ENCODE measurements at regions not wholly inside any gene's neighbourhood (a gene's known extent, or its start where the extent isn't known, plus 50 kb on each side); places are given as distances from the start of the nearest gene placed in this dataset.

DNA sequence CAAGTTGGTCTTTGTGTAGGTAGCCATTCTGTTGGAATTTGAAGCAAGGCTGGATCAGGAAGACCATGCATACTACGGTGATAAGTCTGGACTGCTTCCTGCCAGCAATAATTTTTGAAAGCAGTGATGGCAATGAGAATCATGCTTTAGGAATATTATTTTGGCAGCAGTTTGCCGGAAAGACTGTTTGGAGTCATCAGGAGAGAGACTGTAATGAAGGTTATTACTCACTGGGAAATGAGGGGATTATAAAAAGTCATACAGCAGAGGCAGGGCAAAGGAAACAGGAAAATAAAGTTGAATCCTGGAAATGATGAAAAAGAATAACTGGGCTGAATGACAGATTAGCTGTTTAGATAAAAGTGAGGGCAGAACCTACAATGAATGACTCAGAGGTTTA is 1136.8 kb upstream of the AUTS2 start:
- WGBS, 3 donors = 7 to 15% (median 12%) methylated on average over 2 of the region's 2 CpGs
- no peaks in the 10 kb centered on the region for H3K36me3 ChIP-seq (ENCODE audit: control insufficient read depth in 3 of 3, insufficient read depth in 2 of 3, low read depth in 1 of 3, low read length in 3 of 3)
- no peak for FAIRE-seq
- no peak overlapping the region for H3K4me3 ChIP-seq (ENCODE audit: low read depth in 1 of 3, low read length in 3 of 3)
- H3K4me1 ChIP-seq (ENCODE audit: control insufficient read depth in 3 of 3, insufficient read depth in 2 of 3, low read depth in 1 of 3, low read length in 2 of 3) = no peaks in the 10 kb centered on the region
- H3K27me3 ChIP-seq (ENCODE audit: control insufficient read depth in 3 of 3, insufficient read depth in 3 of 3, low read length in 3 of 3) = no peaks in the 10 kb centered on the region
- DNase-seq = no peak
- no peaks in the 10 kb centered on the region for H3K9me3 ChIP-seq (ENCODE audit: control insufficient read depth in 2 of 2, insufficient read depth in 1 of 2, low read depth in 1 of 2, low read length in 1 of 2)
- no peak overlapping the region for H3K27ac ChIP-seq (ENCODE audit: low read depth in 1 of 3, low read length in 2 of 3)

DNA sequence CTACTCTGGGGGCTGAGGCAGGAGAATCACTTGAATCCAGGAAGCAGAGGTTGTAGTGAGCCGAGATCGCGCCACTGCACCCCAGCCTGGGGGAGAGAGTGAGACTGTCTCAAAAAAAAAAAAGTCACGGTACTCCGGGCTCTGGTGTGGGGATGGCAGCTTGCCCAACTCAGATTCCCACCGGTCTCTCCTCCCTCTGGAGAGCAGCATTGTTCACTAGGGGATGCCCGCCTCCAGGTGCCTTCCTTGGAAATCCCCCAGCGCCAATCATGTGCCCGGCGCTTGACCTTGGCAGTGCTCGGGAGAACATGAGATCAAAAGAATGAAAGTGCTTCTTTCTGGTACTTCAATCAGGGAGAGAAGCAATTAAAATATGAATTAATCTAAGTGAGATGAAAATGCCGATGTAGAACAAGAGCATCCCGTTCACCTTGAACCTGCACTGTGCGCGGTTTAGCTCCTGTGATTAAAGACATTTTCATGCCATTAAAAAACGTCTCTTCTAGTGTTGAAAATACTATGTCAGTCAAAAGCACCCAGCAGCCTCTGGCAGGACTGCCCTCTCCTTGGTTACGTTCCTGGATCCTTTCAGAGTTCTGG is 1127.3 kb upstream of the AUTS2 start:
- Histone ChIP-seq H3K4me3 (ENCODE audit: low read depth in 1 of 3, low read length in 3 of 3) (no peak overlapping the region), H3K4me1 (ENCODE audit: control insufficient read depth in 3 of 3, insufficient read depth in 2 of 3, low read depth in 1 of 3, low read length in 2 of 3) (no peaks in the 10 kb centered on the region), H3K9me3 (ENCODE audit: control insufficient read depth in 2 of 2, insufficient read depth in 1 of 2, low read depth in 1 of 2, low read length in 1 of 2) (no peaks in the 10 kb centered on the region), H3K27ac (ENCODE audit: low read depth in 1 of 3, low read length in 2 of 3) (no peak overlapping the region), H3K36me3 (ENCODE audit: control insufficient read depth in 3 of 3, insufficient read depth in 2 of 3, low read depth in 1 of 3, low read length in 3 of 3) (no peaks in the 10 kb centered on the region), H3K27me3 (ENCODE audit: control insufficient read depth in 3 of 3, insufficient read depth in 3 of 3, low read length in 3 of 3) (no peaks in the 10 kb centered on the region)
- WGBS, 3 donors = 58 to 77% (median 64%) methylated on average over 17 of the region's 17 CpGs
- no peak for FAIRE-seq
- DNase-seq = no peak

DNA sequence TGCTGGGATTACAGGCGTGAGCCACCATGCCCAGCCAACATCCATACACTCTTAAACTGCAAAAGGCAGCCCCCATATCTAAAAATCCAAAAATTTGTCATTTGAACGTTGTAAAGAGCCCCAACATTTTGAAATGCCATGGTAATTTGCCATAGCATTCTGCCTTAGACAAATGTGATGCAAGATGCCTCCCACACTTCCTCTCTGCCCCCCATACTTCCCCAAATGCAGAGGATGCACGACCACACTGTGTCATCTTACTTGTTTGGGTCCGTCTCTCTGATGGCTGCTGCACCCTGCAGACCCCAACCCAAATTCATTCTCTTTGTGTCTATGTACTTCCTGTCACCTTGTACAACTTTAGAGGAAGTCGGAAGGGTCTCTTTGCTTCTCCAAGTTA is 1125.6 kb upstream of the AUTS2 start:
- no peaks in the 10 kb centered on the region for H3K36me3 ChIP-seq (ENCODE audit: control insufficient read depth in 3 of 3, insufficient read depth in 2 of 3, low read depth in 1 of 3, low read length in 3 of 3)
- H3K4me3 ChIP-seq (ENCODE audit: low read depth in 1 of 3, low read length in 3 of 3) = no peak overlapping the region
- H3K27me3 ChIP-seq (ENCODE audit: control insufficient read depth in 3 of 3, insufficient read depth in 3 of 3, low read length in 3 of 3) = no peaks in the 10 kb centered on the region
- 59 to 71% (median 67%) methylated on average over 5 of the region's 5 CpGs for WGBS, 3 donors
- H3K9me3 ChIP-seq (ENCODE audit: control insufficient read depth in 2 of 2, insufficient read depth in 1 of 2, low read depth in 1 of 2, low read length in 1 of 2) = no peaks in the 10 kb centered on the region
- no peaks in the 10 kb centered on the region for H3K4me1 ChIP-seq (ENCODE audit: control insufficient read depth in 3 of 3, insufficient read depth in 2 of 3, low read depth in 1 of 3, low read length in 2 of 3)
- H3K27ac ChIP-seq (ENCODE audit: low read depth in 1 of 3, low read length in 2 of 3) = no peak overlapping the region
- FAIRE-seq = no peak
- no peak for DNase-seq

DNA sequence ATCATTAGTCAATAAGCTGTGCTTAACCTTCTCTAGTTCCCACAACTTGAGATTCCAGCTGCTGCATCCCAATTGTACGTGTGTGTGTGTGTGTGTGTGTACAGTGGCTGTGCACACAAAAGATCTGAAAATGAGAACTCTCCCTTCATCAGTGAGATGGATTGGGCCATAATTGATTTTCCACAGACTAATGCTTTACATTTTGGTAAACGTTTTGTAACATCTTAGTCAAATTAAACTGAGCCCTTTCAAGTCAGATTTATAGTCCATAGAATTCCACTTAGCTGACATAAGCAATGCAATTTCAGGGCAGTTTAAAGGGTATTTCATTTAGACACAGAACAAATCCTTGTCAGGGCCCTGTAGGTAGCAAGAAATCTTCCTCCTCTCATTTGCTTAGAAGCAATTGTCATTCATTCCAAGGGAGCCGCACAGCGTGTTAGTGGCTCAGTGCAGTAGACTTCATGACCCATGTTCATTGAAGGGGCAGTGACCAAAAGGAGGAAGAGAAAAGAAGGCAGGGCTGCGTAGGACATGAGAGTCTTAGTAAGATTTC is 1123.5 kb upstream of the AUTS2 start:
- Histone ChIP-seq H3K4me1 (ENCODE audit: control insufficient read depth in 3 of 3, insufficient read depth in 2 of 3, low read depth in 1 of 3, low read length in 2 of 3) (no peaks in the 10 kb centered on the region), H3K9me3 (ENCODE audit: control insufficient read depth in 2 of 2, insufficient read depth in 1 of 2, low read depth in 1 of 2, low read length in 1 of 2) (no peaks in the 10 kb centered on the region), H3K36me3 (ENCODE audit: control insufficient read depth in 3 of 3, insufficient read depth in 2 of 3, low read depth in 1 of 3, low read length in 3 of 3) (no peaks in the 10 kb centered on the region), H3K27me3 (ENCODE audit: control insufficient read depth in 3 of 3, insufficient read depth in 3 of 3, low read length in 3 of 3) (no peaks in the 10 kb centered on the region), H3K27ac (ENCODE audit: low read depth in 1 of 3, low read length in 2 of 3) (no peak overlapping the region), H3K4me3 (ENCODE audit: low read depth in 1 of 3, low read length in 3 of 3) (no peak overlapping the region)
- DNase-seq (no peak), FAIRE-seq (no peak)
- 51 to 67% (median 61%) methylated on average over 5 of the region's 5 CpGs for whole genome bisulfite sequencing, 3 donors

DNA sequence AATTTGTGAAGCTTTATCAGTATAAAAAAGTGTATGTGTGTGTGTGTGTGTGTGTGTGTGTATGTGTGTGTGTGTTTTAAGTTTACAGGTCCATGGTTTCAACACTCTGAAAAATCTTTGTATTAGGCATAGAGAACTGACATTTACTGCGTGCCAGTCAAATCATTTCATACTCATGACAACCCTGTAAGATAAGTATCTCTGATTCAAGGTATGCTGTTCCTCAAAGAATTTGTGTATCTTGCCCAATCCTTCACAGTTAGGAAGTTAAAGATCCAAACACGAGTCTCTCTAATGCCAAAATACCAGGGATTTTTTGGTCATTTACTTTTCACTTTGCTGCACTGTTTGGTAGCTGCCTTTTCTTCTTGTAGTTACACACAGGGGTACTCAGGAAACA is 1121.3 kb upstream of the AUTS2 start:
- H3K9me3 ChIP-seq (ENCODE audit: control insufficient read depth in 2 of 2, insufficient read depth in 1 of 2, low read depth in 1 of 2, low read length in 1 of 2) = no peaks in the 10 kb centered on the region
- H3K4me1 ChIP-seq (ENCODE audit: control insufficient read depth in 3 of 3, insufficient read depth in 2 of 3, low read depth in 1 of 3, low read length in 2 of 3) = no peaks in the 10 kb centered on the region
- H3K4me3 ChIP-seq (ENCODE audit: low read depth in 1 of 3, low read length in 3 of 3) = no peak overlapping the region
- H3K27me3 ChIP-seq (ENCODE audit: control insufficient read depth in 3 of 3, insufficient read depth in 3 of 3, low read length in 3 of 3) = no peaks in the 10 kb centered on the region
- DNase-seq (no peak), FAIRE-seq (no peak)
- H3K27ac ChIP-seq (ENCODE audit: low read depth in 1 of 3, low read length in 2 of 3) = no peak overlapping the region
- no peaks in the 10 kb centered on the region for H3K36me3 ChIP-seq (ENCODE audit: control insufficient read depth in 3 of 3, insufficient read depth in 2 of 3, low read depth in 1 of 3, low read length in 3 of 3)
- 70 to 76% (median 71%) methylated on average over 2 of the region's 2 CpGs for WGBS, 3 donors

DNA sequence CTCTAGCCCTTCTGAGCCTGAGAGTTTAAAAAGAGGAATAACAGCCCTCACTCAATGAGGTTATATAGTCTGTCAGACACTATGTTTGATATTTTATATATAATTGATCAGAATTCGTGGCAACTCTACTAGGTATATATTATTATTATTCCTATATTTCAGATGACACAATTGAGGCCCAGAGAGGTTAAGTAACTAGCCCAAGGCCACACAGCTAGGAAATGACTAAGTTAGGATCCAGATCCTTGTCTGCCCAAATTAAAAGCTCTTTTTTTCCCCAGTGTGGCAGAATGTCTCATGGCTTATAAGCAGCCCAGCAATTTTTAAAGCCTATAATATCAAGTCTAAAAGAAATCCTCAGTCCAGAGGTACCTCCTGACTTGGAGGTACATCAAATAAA is 1119.9 kb upstream of the AUTS2 start:
- WGBS, 3 donors = 19 to 61% (median 35%) methylated on average over 1 of the region's 1 CpG
- Histone ChIP-seq H3K36me3 (ENCODE audit: control insufficient read depth in 3 of 3, insufficient read depth in 2 of 3, low read depth in 1 of 3, low read length in 3 of 3) (no peaks in the 10 kb centered on the region), H3K27ac (ENCODE audit: low read depth in 1 of 3, low read length in 2 of 3) (no peak overlapping the region), H3K4me3 (ENCODE audit: low read depth in 1 of 3, low read length in 3 of 3) (no peak overlapping the region), H3K4me1 (ENCODE audit: control insufficient read depth in 3 of 3, insufficient read depth in 2 of 3, low read depth in 1 of 3, low read length in 2 of 3) (no peaks in the 10 kb centered on the region), H3K27me3 (ENCODE audit: control insufficient read depth in 3 of 3, insufficient read depth in 3 of 3, low read length in 3 of 3) (no peaks in the 10 kb centered on the region), H3K9me3 (ENCODE audit: control insufficient read depth in 2 of 2, insufficient read depth in 1 of 2, low read depth in 1 of 2, low read length in 1 of 2) (no peaks in the 10 kb centered on the region)
- FAIRE-seq (no peak), DNase-seq (no peak)

DNA sequence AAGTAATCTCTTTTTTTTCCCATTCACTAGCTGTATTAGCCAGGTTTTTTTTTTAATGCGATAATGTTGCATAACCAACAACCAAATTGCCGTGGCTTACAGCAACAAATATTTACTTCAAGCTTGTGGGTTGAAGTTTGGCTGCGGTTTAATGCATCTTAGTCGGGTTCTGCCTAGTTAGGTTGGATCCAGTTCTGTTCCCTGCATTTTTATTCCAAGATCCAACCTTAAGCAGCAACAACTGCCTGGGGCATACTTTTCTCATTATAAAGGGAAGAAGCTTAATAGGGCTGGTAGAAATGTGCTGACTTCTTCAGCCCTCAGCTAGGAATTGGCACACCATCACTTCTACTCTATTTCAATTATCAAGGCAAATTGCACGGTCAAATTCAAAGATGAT is 1115.5 kb upstream of the AUTS2 start:
- FAIRE-seq = no peak
- Histone ChIP-seq H3K4me3 (ENCODE audit: low read depth in 1 of 3, low read length in 3 of 3) (no peak overlapping the region), H3K9me3 (ENCODE audit: control insufficient read depth in 2 of 2, insufficient read depth in 1 of 2, low read depth in 1 of 2, low read length in 1 of 2) (no peaks in the 10 kb centered on the region), H3K27me3 (ENCODE audit: control insufficient read depth in 3 of 3, insufficient read depth in 3 of 3, low read length in 3 of 3) (no peaks in the 10 kb centered on the region), H3K4me1 (ENCODE audit: control insufficient read depth in 3 of 3, insufficient read depth in 2 of 3, low read depth in 1 of 3, low read length in 2 of 3) (no peaks in the 10 kb centered on the region), H3K27ac (ENCODE audit: low read depth in 1 of 3, low read length in 2 of 3) (no peak overlapping the region), H3K36me3 (ENCODE audit: control insufficient read depth in 3 of 3, insufficient read depth in 2 of 3, low read depth in 1 of 3, low read length in 3 of 3) (no peaks in the 10 kb centered on the region)
- 79 to 88% (median 86%) methylated on average over 5 of the region's 5 CpGs for WGBS, 3 donors
- DNase-seq = no peak

DNA sequence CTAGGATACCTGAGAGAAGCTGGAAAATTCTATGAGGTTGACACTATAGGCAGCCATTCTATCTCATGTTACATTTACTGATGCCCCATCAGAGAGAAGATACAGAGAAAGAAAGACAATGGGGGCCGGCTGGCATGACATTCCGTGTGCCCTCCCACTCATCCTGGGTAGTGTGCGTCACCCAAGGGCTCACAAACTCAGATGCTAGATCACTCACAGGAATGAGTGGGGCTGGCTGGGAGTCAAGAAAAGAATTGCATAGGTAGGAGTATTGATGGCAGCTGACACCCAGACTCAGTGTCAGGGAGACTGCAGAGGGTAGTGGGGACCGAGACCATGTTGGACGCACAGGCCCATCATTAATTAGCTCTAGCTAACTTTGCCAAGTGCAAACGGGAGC is 1113.5 kb upstream of the AUTS2 start:
- Histone ChIP-seq H3K4me3 (ENCODE audit: low read depth in 1 of 3, low read length in 3 of 3) (no peak overlapping the region), H3K36me3 (ENCODE audit: control insufficient read depth in 3 of 3, insufficient read depth in 2 of 3, low read depth in 1 of 3, low read length in 3 of 3) (no peaks in the 10 kb centered on the region), H3K4me1 (ENCODE audit: control insufficient read depth in 3 of 3, insufficient read depth in 2 of 3, low read depth in 1 of 3, low read length in 2 of 3) (no peaks in the 10 kb centered on the region), H3K27me3 (ENCODE audit: control insufficient read depth in 3 of 3, insufficient read depth in 3 of 3, low read length in 3 of 3) (no peaks in the 10 kb centered on the region), H3K9me3 (ENCODE audit: control insufficient read depth in 2 of 2, insufficient read depth in 1 of 2, low read depth in 1 of 2, low read length in 1 of 2) (no peaks in the 10 kb centered on the region), H3K27ac (ENCODE audit: low read depth in 1 of 3, low read length in 2 of 3) (no peak overlapping the region)
- FAIRE-seq = no peak
- DNase-seq = no peak
- 91 to 94% (median 92%) methylated on average over 6 of the region's 6 CpGs for WGBS, 3 donors

DNA sequence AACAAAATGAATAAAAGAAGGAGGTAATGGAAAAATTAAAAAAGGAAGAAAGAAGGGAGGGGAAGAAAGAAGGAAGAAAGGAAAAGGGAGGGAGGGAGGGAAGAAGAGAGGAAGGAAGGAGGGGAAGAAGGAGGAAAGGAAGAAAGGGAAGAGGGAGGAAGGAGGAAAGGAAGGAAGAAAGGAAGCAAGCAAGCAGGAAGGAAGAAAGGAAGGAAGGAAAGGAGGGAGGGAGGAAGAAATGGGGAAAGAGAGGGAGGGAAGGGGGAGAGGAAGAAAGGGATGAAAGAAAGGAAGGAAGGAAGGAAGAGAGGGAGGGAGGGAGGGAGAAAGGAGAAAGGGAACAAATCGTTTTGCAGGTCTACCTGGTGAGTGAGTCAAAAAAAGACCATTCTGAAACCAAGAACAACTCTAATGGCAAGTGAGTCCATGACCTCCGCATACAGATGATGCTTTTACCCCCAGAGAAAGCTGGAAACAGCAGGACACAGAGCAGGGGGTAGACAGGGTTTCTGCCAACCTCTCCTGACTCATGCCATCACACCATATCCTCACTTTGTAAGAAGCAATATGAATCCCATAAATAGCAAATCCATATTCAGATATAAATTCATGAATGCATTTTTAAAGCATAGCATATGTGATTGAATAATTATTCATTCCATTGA is 1112.9 kb upstream of the AUTS2 start:
- DNase-seq (no peak), FAIRE-seq (no peak)
- Histone ChIP-seq H3K27ac (ENCODE audit: low read depth in 1 of 3, low read length in 2 of 3) (no peak overlapping the region), H3K4me1 (ENCODE audit: control insufficient read depth in 3 of 3, insufficient read depth in 2 of 3, low read depth in 1 of 3, low read length in 2 of 3) (no peaks in the 10 kb centered on the region), H3K4me3 (ENCODE audit: low read depth in 1 of 3, low read length in 3 of 3) (no peak overlapping the region), H3K27me3 (ENCODE audit: control insufficient read depth in 3 of 3, insufficient read depth in 3 of 3, low read length in 3 of 3) (no peaks in the 10 kb centered on the region), H3K36me3 (ENCODE audit: control insufficient read depth in 3 of 3, insufficient read depth in 2 of 3, low read depth in 1 of 3, low read length in 3 of 3) (no peaks in the 10 kb centered on the region), H3K9me3 (ENCODE audit: control insufficient read depth in 2 of 2, insufficient read depth in 1 of 2, low read depth in 1 of 2, low read length in 1 of 2) (no peaks in the 10 kb centered on the region)
- WGBS, 3 donors = 66 to 76% (median 73%) methylated on average over 2 of the region's 2 CpGs

All from small intestine (tissue), 7 donors.